ENCODE measurements at regions not wholly inside any gene's neighbourhood (a gene's known extent, or its start where the extent isn't known, plus 50 kb on each side); places are given as distances from the start of the nearest gene placed in this dataset.
"Not testable (repeated sequence)": the region's sequence is repeated elsewhere in the genome, so short reads cannot be mapped to it uniquely, and the experiment has no call there.

- DNase-seq: no peak
These were observed 719.1 kb downstream of the ZBBX start for GRCh38 chr3:166660962-166661361.

- no peak for DNase-seq
These were observed 742.0 kb downstream of the ZBBX start for GRCh38 chr3:166637984-166638530.

- peak in 1 of 2 experiments; percentile 27 for DNase-seq
These were observed 745.9 kb downstream of the ZBBX start for GRCh38 chr3:166634091-166634746.

GRCh38 chr3:166630190-166630589, 749.9 kb downstream of the ZBBX start:
- no peak for DNase-seq

- no peak for DNase-seq
These were observed 766.7 kb downstream of the ZBBX start for GRCh38 chr3:166613365-166613764.

GRCh38 chr3:166612761-166613160, 767.3 kb downstream of the ZBBX start:
- DNase-seq: not testable (repeated sequence)

GRCh38 chr3:166607933-166608521, 770.8 kb upstream of the BCHE start:
- DNase-seq: no peak

- DNase-seq: no peak
These were observed 769.8 kb upstream of the BCHE start for GRCh38 chr3:166606988-166607387.

GRCh38 chr3:166593776-166594175, 756.6 kb upstream of the BCHE start:
- no peak for DNase-seq

- no peak for DNase-seq
These were observed 745.0 kb upstream of the BCHE start for GRCh38 chr3:166582236-166582635.

- DNase-seq: no peak
These were observed 743.3 kb upstream of the BCHE start for GRCh38 chr3:166580561-166580960.

GRCh38 chr3:166575161-166575560, 737.9 kb upstream of the BCHE start:
- DNase-seq: no peak

- DNase-seq: not testable (repeated sequence)
These were observed 734.5 kb upstream of the BCHE start for GRCh38 chr3:166571686-166572085.

- DNase-seq: no peak
These were observed 732.9 kb upstream of the BCHE start for GRCh38 chr3:166570102-166570501.

GRCh38 chr3:166569589-166569988, 732.4 kb upstream of the BCHE start:
- DNase-seq: no peak

GRCh38 chr3:166560253-166560652, 723.0 kb upstream of the BCHE start:
- no peak for DNase-seq

GRCh38 chr3:166556955-166557354, 719.7 kb upstream of the BCHE start:
- no peak for DNase-seq

GRCh38 chr3:166554023-166554422, 716.8 kb upstream of the BCHE start:
- no peak for DNase-seq

GRCh38 chr3:166533740-166534139, 696.5 kb upstream of the BCHE start:
- DNase-seq: no peak

GRCh38 chr3:166531730-166532129, 694.5 kb upstream of the BCHE start:
- peak in 1 of 2 experiments; percentile 18 for DNase-seq

- peak; percentile 75 to 91 for DNase-seq
These were observed 690.1 kb upstream of the BCHE start for GRCh38 chr3:166527325-166527724.

GRCh38 chr3:166526881-166527280, 689.7 kb upstream of the BCHE start:
- DNase-seq: peak; percentile 73 to 94

- no peak for DNase-seq
These were observed 684.8 kb upstream of the BCHE start for GRCh38 chr3:166522017-166522416.

GRCh38 chr3:166519443-166519842, 682.2 kb upstream of the BCHE start:
- DNase-seq: no peak

GRCh38 chr3:166518040-166518439, 680.8 kb upstream of the BCHE start:
- no peak for DNase-seq

Measured in NCI-H2081 (cell line).